Activated CD4-positive, alpha-beta memory T cell treated with anti-CD3 and anti-CD28 coated beads for 36 hours (primary cell): ENCODE measurements at regions not wholly inside any gene's neighbourhood (a gene's known extent, or its start where the extent isn't known, plus 50 kb on each side); places are given as distances from the start of the nearest gene placed in this dataset.

Experiments
- CTCF ChIA-PET: fragments of 350-600 bp; sonication (Branson Sonifier 250); formaldehyde crosslinking; loops from one replicate; lab custom pipeline; 2021; ENCODE audit warnings: antibody characterized with exemption, inconsistent platforms; lab: Charles Lee
- POLR2A ChIA-PET: fragments of 350-600 bp; sonication (Branson Sonifier 250); formaldehyde crosslinking; loops from one replicate; lab custom pipeline; 2021; ENCODE audit warnings: antibody characterized with exemption; lab: Charles Lee
- DNase-seq: peaks from one replicate; pipeline ENCODE4 v3.0.0-alpha.2; 2020
- H3K27ac Mint-ChIP-seq: one replicate; pipeline ENCODE4 v1.8.0; 2021; ENCODE audit warnings: mixed read lengths
- H3K27me3 Mint-ChIP-seq: one replicate; pipeline ENCODE4 v1.8.0; 2021; ENCODE audit warnings: mixed read lengths
- H3K36me3 Mint-ChIP-seq: one replicate; pipeline ENCODE4 v1.8.0; 2021; ENCODE audit warnings: mixed read lengths
- H3K4me1 Mint-ChIP-seq: one replicate; pipeline ENCODE4 v1.8.0; 2021; ENCODE audit warnings: low read depth, mixed read lengths
- H3K4me3 Mint-ChIP-seq: one replicate; pipeline ENCODE4 v1.8.0; 2021; ENCODE audit warnings: mild to moderate bottlenecking, mixed read lengths
- H3K9me3 Mint-ChIP-seq: one replicate; pipeline ENCODE4 v1.8.0; 2021; ENCODE audit warnings: mixed read lengths
- intact Hi-C: fragments of 100-400 bp; cut with micrococcal nuclease; formaldehyde crosslinking; loops from one replicate; pipeline ENCODE4 v1.15.1; 2023

- intact Hi-C loops: no loop called here
- Mint-ChIP-seq H3K27ac (no peak overlapping the region), H3K27me3 (peaks cover 25% of the 10 kb centered on the region), H3K9me3 (no peaks in the 10 kb centered on the region), H3K4me1 (peaks cover 5% of the 10 kb centered on the region), H3K36me3 (no peaks in the 10 kb centered on the region), H3K4me3 (no peak overlapping the region)
- ChIA-PET POLR2A (no interaction called here), CTCF (interaction anchor here (0.8 kb wide), 1 partner anchor 18 kb away, joined by 3 read pairs; no protein-coding TSS in a partner anchor)
- DNase-seq: no peak
Observed at GRCh38 chr10:31584098-31584631, 265.1 kb downstream of the ZEB1 start.

- Mint-ChIP-seq H3K4me3 (no peak overlapping the region), H3K9me3 (no peaks in the 10 kb centered on the region), H3K4me1 (peaks cover 8% of the 10 kb centered on the region), H3K36me3 (no peaks in the 10 kb centered on the region), H3K27ac (no peak overlapping the region), H3K27me3 (peaks cover 25% of the 10 kb centered on the region)
- CTCF ChIA-PET: interaction anchor here (0.8 kb wide), 1 partner anchor 19 kb away, joined by 3 read pairs; no protein-coding TSS in a partner anchor
- POLR2A ChIA-PET: interaction anchor here (1.5 kb wide), 1 partner anchor 9 kb away, joined by 3 read pairs; no protein-coding TSS in a partner anchor
- DNase-seq: no peak
- intact Hi-C loops: no loop called here
Observed at GRCh38 chr10:31583293-31583692, 264.3 kb downstream of the ZEB1 start.

- no peak for DNase-seq
- intact Hi-C loops: no loop called here
- ChIA-PET POLR2A (interaction anchor here (1.5 kb wide), 1 partner anchor 9 kb away, joined by 3 read pairs; no protein-coding TSS in a partner anchor), CTCF (no interaction called here)
- H3K4me3 Mint-ChIP-seq: no peak overlapping the region
- H3K27me3 Mint-ChIP-seq: peaks cover 21% of the 10 kb centered on the region
- peaks cover 11% of the 10 kb centered on the region for H3K4me1 Mint-ChIP-seq
- no peaks in the 10 kb centered on the region for H3K36me3 Mint-ChIP-seq
- peaks cover 3% of the 10 kb centered on the region for H3K9me3 Mint-ChIP-seq
- H3K27ac Mint-ChIP-seq: no peak overlapping the region
Observed at GRCh38 chr10:31582365-31583052, 263.5 kb downstream of the ZEB1 start.

- H3K4me1 Mint-ChIP-seq: peaks cover 7% of the 10 kb centered on the region
- CTCF ChIA-PET: no interaction called here
- no peak for DNase-seq
- H3K36me3 Mint-ChIP-seq: peaks cover 3% of the 10 kb centered on the region
- no peak overlapping the region for H3K27ac Mint-ChIP-seq
- H3K9me3 Mint-ChIP-seq: peaks cover 8% of the 10 kb centered on the region
- peaks cover 14% of the 10 kb centered on the region for H3K27me3 Mint-ChIP-seq
- POLR2A ChIA-PET: interaction anchor here (1.5 kb wide), 1 partner anchor 10 kb away, joined by 3 read pairs; no protein-coding TSS in a partner anchor
- no peak overlapping the region for H3K4me3 Mint-ChIP-seq
- intact Hi-C loops: no loop called here
Observed at GRCh38 chr10:31581741-31582323, 262.8 kb downstream of the ZEB1 start.

- H3K4me3 Mint-ChIP-seq: no peak overlapping the region
- peaks cover 6% of the 10 kb centered on the region for H3K4me1 Mint-ChIP-seq
- POLR2A ChIA-PET: no interaction called here
- H3K36me3 Mint-ChIP-seq: peaks cover 3% of the 10 kb centered on the region
- no peak overlapping the region for H3K27ac Mint-ChIP-seq
- CTCF ChIA-PET: no interaction called here
- H3K27me3 Mint-ChIP-seq: peaks cover 7% of the 10 kb centered on the region
- intact Hi-C loops: no loop called here
- no peak for DNase-seq
- peaks cover 8% of the 10 kb centered on the region for H3K9me3 Mint-ChIP-seq
Observed at GRCh38 chr10:31580646-31581045, 261.6 kb downstream of the ZEB1 start.
